LNCAP (cell line): ENCODE measurements at regions not wholly inside any gene's neighbourhood (a gene's known extent, or its start where the extent isn't known, plus 50 kb on each side); places are given as distances from the start of the nearest gene placed in this dataset.

Experiments
- CTCF ChIP-seq: fragments of 450-650 bp; IDR thresholded peaks from 2 replicates; pipeline ENCODE4 v1.5.1; 2017; ENCODE audit warnings: mild to moderate bottlenecking

DNA sequence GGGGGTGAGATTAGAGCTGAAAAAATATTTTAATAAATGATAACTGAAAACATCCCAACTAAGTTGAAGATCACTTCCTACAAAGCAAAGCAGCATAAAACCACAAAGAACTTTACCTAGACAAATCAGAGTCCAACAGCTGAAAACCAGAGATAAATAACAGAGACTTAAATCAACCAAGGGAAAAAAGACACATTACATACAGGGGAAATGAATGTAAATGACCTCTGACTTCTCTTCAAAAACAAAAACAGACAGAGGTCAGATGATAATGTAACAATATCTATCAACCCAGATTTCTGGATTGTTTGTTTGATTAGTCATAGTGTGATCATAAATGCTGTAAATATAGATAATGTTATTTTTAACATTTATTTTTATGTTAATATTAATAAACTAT, 782.8 kb downstream of the TFAP2A start:
- TF ChIP-seq CTCF = no peak

GRCh38 chr6:9628819-9629218, 786.1 kb downstream of the TFAP2A start:
- TF ChIP-seq CTCF = no peak

GRCh38 chr6:9627916-9628315, 787.0 kb downstream of the TFAP2A start:
- TF ChIP-seq CTCF = no peak

DNA sequence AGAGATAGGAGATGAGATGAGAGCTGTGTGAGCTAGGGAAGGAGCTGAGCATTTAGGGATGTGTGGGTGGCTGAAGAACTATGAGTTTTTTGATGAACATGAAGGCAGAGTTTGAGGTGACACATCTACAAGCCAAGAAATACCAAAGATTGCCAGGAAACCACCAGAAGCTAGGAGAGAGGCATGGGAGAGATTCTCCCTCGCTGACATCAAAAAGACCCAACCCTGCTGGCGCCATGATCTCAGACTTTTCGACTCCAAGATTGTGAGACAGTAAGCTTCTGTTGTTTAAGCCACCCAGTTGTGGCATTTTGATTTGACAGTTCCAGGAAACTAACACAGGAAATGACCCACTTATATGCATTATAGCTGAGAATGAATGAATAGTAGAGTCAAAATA, 790.9 kb downstream of the TFAP2A start:
- no peak for TF ChIP-seq CTCF

DNA sequence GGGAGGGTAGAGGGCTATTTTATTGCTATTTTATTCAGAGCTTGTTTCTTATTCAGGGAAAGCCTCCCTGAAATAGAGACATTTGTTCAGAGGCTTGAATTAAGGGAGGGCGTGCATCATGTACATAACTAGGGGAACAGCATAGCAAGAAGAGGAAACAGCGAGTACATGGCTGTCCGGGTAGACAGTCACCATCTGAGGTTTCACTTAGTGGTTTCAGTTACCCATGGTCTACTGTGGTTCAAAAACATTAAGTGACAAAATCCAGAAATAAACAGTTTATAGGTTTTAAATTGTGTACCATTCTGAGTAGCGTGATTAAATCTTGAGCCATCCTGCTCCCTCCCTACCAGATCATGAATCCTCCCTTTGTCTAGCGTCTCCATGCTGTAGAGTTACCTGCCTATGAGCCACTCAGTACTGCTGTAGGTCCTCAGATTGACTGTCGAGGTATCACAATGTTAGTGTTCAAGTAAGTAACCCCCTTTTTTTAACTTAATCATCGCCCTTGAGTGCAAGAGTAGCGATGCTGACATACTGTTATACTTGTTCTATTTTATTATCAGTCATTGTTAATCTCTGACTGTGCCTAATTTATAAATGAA, 791.5 kb downstream of the TFAP2A start:
- no peak for TF ChIP-seq CTCF

DNA sequence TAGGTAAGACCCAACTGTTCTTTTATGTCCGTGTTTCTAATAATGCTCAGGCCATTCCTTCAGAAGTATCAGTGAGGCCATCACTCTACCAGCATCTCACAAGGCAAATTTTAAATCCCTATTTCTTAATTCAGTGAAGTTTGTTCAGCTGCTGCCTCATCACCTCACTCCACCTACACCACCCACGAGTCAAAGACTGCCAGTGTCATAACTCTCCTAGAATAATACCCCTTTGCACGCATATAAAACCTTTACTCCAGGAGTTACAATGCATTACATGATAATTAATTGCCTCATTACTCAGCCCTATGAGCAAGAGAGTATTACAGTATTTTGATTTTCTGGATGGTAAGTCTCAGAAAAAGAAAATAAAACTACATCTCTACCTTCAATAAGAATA, 793.6 kb downstream of the TFAP2A start:
- TF ChIP-seq CTCF = no peak

GRCh38 chr6:9620687-9621086, 794.2 kb downstream of the TFAP2A start:
- no peak for TF ChIP-seq CTCF

DNA sequence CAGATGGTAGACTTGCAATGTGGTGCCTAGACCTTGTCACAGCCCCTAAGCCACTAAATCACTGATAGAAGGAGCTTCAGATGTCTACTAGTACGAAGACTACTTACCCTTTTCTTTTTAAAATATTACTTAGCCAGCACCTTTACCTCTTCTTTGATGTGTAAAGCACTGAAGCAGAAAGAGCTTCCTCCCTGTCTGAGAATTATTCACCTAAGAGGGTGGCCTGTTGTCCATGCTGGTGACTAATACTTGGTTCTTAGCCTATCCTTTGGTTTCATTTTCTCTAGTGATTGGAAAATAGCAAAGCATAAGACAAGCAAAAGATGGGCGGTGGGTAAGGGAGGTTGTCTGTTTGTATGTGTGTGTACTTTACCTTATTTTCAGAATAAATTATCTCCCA, 794.6 kb downstream of the TFAP2A start:
- TF ChIP-seq CTCF = no peak
